HCT116 (cell line): ENCODE measurements at regions not wholly inside any gene's neighbourhood (a gene's known extent, or its start where the extent isn't known, plus 50 kb on each side); places are given as distances from the start of the nearest gene placed in this dataset.

Source experiments
- ATAC-seq: fragments of 200-7000 bp; cut with Tn5 transposase; 2 replicates; pipeline ENCODE4 v1.9.1; 2020; ENCODE audit warnings: mild to moderate bottlenecking, moderate library complexity
- BruUV-seq: library from RNA; stranded (reverse); fragments of 400-500 nt; replicated peaks from 2 replicates; lab custom pipeline; 2021; lab: Mats Ljungman, UMichigan
- CTCF ChIA-PET: fragments of 300-600 bp; sonication (Branson Sonifier 250); formaldehyde crosslinking; loops from one replicate; lab custom pipeline; 2021; ENCODE audit warnings: antibody characterized with exemption; lab: Charles Lee
- POLR2A ChIA-PET: fragments of 300-600, 350-600 bp; sonication (Branson Sonifier 250); formaldehyde crosslinking; loops from one replicate; lab custom pipeline; 2021; ENCODE audit warnings: antibody characterized with exemption; lab: Charles Lee
- RAD21 ChIA-PET, 2 experiments: fragments of 300-600 bp; sonication (Branson Sonifier 250); formaldehyde crosslinking; loops; one replicate each; lab custom pipeline; 2023; ENCODE audit warnings: low total read pairs in 2 of 2; ENCODE audit not compliant: uncharacterized antibody in 2 of 2, unreplicated experiment in 2 of 2, low non-redundant PET in 1 of 2; lab: Charles Lee
- DNase-seq: peaks from one replicate; pipeline ENCODE4 v3.0.0-alpha.2; 2010; ENCODE audit warnings: low read depth, low spot score
- H2AFZ ChIP-seq: fragments of 200-600 bp; shearing (Covaris generic), sonication (generic); 2 replicates; pipeline ENCODE4 v1.6.1; 2017; ENCODE audit warnings: low read depth, mixed run types, mixed read lengths, antibody characterized with exemption, low read length; ENCODE audit not compliant: poor library complexity, severe bottlenecking
- H3K27ac ChIP-seq: 2 replicates; pipeline ENCODE4 v1.5.1; 2012; ENCODE audit warnings: low read depth, low read length
- H3K27me3 ChIP-seq: fragments of 200-600 bp; sonication (generic); 2 replicates; pipeline ENCODE4 v1.6.1; 2016; ENCODE audit warnings: mixed run types, low read length, mixed read lengths; ENCODE audit not compliant: insufficient read depth
- H3K36me3 ChIP-seq, 2 experiments: fragments of 200-500 bp in 1 of 2; fragments of 200-600 bp in 1 of 2; sonication (Bioruptor generic) in 1 of 2; sonication (generic) in 1 of 2; 2 replicates each; pipeline versions ENCODE4 v1.5.1 to v1.6.1; 2014 to 2016; ENCODE audit warnings: low read length in 2 of 2, inconsistent platforms in 1 of 2, mixed read lengths in 1 of 2, mixed run types in 1 of 2; ENCODE audit not compliant: insufficient read depth in 2 of 2, control insufficient read depth in 1 of 2
- H3K4me1 ChIP-seq, 2 experiments: fragments of 200-600 bp in 1 of 2; sonication (generic) in 1 of 2; 2 replicates each; pipeline versions ENCODE4 v1.5.1 to v1.6.1; 2012 to 2017; ENCODE audit warnings: low read length in 2 of 2, inconsistent platforms in 1 of 2, mild to moderate bottlenecking in 1 of 2, mixed read lengths in 1 of 2, mixed run types in 1 of 2, moderate library complexity in 1 of 2; ENCODE audit not compliant: insufficient read depth in 2 of 2, control insufficient read depth in 1 of 2
- H3K4me2 ChIP-seq: fragments of 200-600 bp; sonication (generic); 2 replicates; pipeline ENCODE4 v1.6.1; 2017; ENCODE audit warnings: mixed run types, low read length, mixed read lengths
- H3K4me3 ChIP-seq, 2 experiments: fragments of 200-600 bp in 1 of 2; sonication (generic) in 1 of 2; replicated peaks in 1 of 2; 2 replicates each; pipeline ENCODE4 v1.5.1; 2011 to 2016; ENCODE audit warnings: low read length in 2 of 2, control low read depth in 1 of 2, low read depth in 1 of 2, mild to moderate bottlenecking in 1 of 2, mixed read lengths in 1 of 2, mixed run types in 1 of 2
- H3K79me2 ChIP-seq: fragments of 200-600 bp; sonication (generic); 2 replicates; pipeline ENCODE4 v1.6.1; 2017; ENCODE audit warnings: mild to moderate bottlenecking, mixed run types, low read length, moderate library complexity, mixed read lengths; ENCODE audit not compliant: insufficient read depth
- H3K9ac ChIP-seq: fragments of 200-600 bp; sonication (generic); 2 replicates; pipeline ENCODE4 v1.6.1; 2016; ENCODE audit warnings: low read length, mixed read lengths
- H3K9me2 ChIP-seq: fragments of 200-600 bp; sonication (generic), shearing (Covaris generic); 2 replicates; pipeline ENCODE4 v1.6.1; 2017; ENCODE audit warnings: mixed run types, mild to moderate bottlenecking, moderate library complexity; ENCODE audit not compliant: insufficient read depth
- H3K9me3 ChIP-seq, 2 experiments: fragments of 200-500 bp in 1 of 2; fragments of 200-600 bp in 1 of 2; sonication (Bioruptor generic) in 1 of 2; sonication (generic) in 1 of 2; 2 replicates each; pipeline ENCODE4 v1.6.1; 2014 to 2017; ENCODE audit warnings: low read length in 2 of 2, mixed read lengths in 2 of 2, inconsistent platforms in 1 of 2, low read depth in 1 of 2, mild to moderate bottlenecking in 1 of 2, mixed run types in 1 of 2, moderate library complexity in 1 of 2; ENCODE audit not compliant: control insufficient read depth in 1 of 2, insufficient read depth in 1 of 2
- H4K20me1 ChIP-seq: fragments of 200-600 bp; sonication (generic), shearing (Covaris generic); 2 replicates; pipeline ENCODE4 v1.6.1; 2017; ENCODE audit warnings: mixed run types, mild to moderate bottlenecking, moderate library complexity; ENCODE audit not compliant: insufficient read depth
- CBX3 ChIP-seq: IDR thresholded peaks from 2 replicates; pipeline ENCODE4 v1.6.1; 2012; ENCODE audit warnings: low read depth
- CEBPB ChIP-seq: IDR thresholded peaks from 2 replicates; pipeline ENCODE4 v1.6.1; 2012; ENCODE audit warnings: low read depth
- ELF1 ChIP-seq: IDR thresholded peaks from 2 replicates; pipeline ENCODE4 v1.6.1; 2012; ENCODE audit warnings: low read depth, borderline replicate concordance
- EZH2 ChIP-seq: fragments of 200-600 bp; sonication (generic); IDR thresholded peaks from 2 replicates; pipeline ENCODE4 v1.6.1; 2017; ENCODE audit warnings: antibody characterized with exemption, mixed run types
- FOSL1 ChIP-seq: IDR thresholded peaks from 2 replicates; pipeline ENCODE4 v1.6.1; 2012; ENCODE audit warnings: low read depth
- POLR2A ChIP-seq: IDR thresholded peaks from 2 replicates; pipeline ENCODE4 v1.7.0; 2011; ENCODE audit warnings: borderline replicate concordance; ENCODE audit not compliant: insufficient read depth, insufficient read length; ENCODE audit errors: extremely low read depth
- POLR2AphosphoS5 ChIP-seq: IDR thresholded peaks from 2 replicates; pipeline ENCODE4 v1.6.1; 2011; ENCODE audit warnings: mild to moderate bottlenecking, low read depth, low read length, moderate library complexity
- REST ChIP-seq: IDR thresholded peaks from 2 replicates; pipeline ENCODE4 v1.6.1; 2012; ENCODE audit warnings: low read depth
- SIN3A ChIP-seq: IDR thresholded peaks from 2 replicates; pipeline ENCODE4 v1.6.1; 2012; ENCODE audit warnings: low read depth
- YY1 ChIP-seq: IDR thresholded peaks from 2 replicates; pipeline ENCODE4 v1.6.1; 2011; ENCODE audit warnings: low read length, low read depth, moderate library complexity, mild to moderate bottlenecking; ENCODE audit not compliant: insufficient replicate concordance; ENCODE audit errors: extremely low read depth
- ZFX ChIP-seq: fragments of 450-650 bp; IDR thresholded peaks from 2 replicates; pipeline ENCODE4 v1.6.1; 2017
- ZNF274 ChIP-seq: fragments of 200-500 bp; sonication (Bioruptor generic); IDR thresholded peaks from 2 replicates; pipeline ENCODE4 v1.6.1; 2014; ENCODE audit warnings: mild to moderate bottlenecking, low read depth, low read length, inconsistent platforms
- intact Hi-C: fragments of 100-400 bp; cut with micrococcal nuclease; formaldehyde crosslinking; loops from 2 replicates; pipeline ENCODE4 v1.10.0; 2022
- TF ChIP-seq, protein P1 (sequence below): IDR thresholded peaks from 2 replicates; pipeline ENCODE4 v1.6.1; 2012

DNA sequence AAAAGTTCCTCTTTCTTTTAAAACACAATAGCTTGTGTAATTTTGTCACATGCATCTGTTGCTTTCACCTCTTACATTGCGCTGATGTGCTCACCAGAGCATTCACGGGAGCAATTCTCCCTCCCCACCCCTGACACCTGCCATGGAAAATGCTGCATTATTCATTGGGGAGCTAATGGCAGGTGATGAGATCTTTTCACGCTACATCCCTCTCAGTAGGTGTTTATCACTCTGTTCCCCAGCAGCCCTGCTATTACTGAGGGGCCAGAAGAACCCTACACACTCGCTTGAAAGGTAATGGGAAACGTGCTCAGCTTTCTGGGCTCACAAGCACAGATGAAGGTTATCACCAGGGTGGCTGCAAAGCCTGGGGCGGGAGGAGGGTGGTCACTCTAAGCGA is 398.0 kb downstream of the PSAT1 start:
- Histone ChIP-seq H2AFZ (no peak overlapping the region), H3K9me2 (no peaks in the 10 kb centered on the region), H3K27ac (no peak overlapping the region), H3K79me2 (no peaks in the 10 kb centered on the region), H3K27me3 (no peaks in the 10 kb centered on the region), H3K9me3 (no peaks in the 10 kb centered on the region), H3K4me1 (peaks cover 0 to 12% of the 10 kb centered on the region in 2 experiments; a peak in 2 of 4 replicates), H3K9ac (no peak overlapping the region)
- ChIA-PET POLR2A (no interaction called here), RAD21 (no interaction called here)
- ATAC-seq (no peak), DNase-seq (no peak)
- no TSS peak for BruUV-seq
- no peak for TF ChIP-seq ZNF274
- TF ChIP-seq REST: no peak
- TF ChIP-seq, protein P1, sequence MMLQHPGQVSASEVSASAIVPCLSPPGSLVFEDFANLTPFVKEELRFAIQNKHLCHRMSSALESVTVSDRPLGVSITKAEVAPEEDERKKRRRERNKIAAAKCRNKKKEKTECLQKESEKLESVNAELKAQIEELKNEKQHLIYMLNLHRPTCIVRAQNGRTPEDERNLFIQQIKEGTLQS: no peak
- TF ChIP-seq CBX3: no peak
- TF ChIP-seq FOSL1: no peak
- TF ChIP-seq CEBPB: no peak
- no peak for TF ChIP-seq POLR2AphosphoS5
- TF ChIP-seq POLR2A: no peak
- TF ChIP-seq ELF1: no peak
- TF ChIP-seq ZFX: no peak
- TF ChIP-seq YY1: no peak
- no peak for TF ChIP-seq EZH2
- no peak for TF ChIP-seq SIN3A
- TF ChIP-seq, all 23 proteins: peak for 0
- Histone ChIP-seq H3K4me2 (no peak overlapping the region), H4K20me1 (no peaks in the 10 kb centered on the region), H3K36me3 (no peaks in the 10 kb centered on the region), H3K4me3 (no peak overlapping the region)
- CTCF ChIA-PET: interaction anchor here (1.1 kb wide), 1 partner anchor 9 kb away, joined by 3 read pairs; no protein-coding TSS in a partner anchor
- intact Hi-C loops: no loop called here
